Panc1 (cell line): ENCODE measurements at regions not wholly inside any gene's neighbourhood (a gene's known extent, or its start where the extent isn't known, plus 50 kb on each side); places are given as distances from the start of the nearest gene placed in this dataset.

ENCODE experiments used
- ATAC-seq: fragments of 200-7000 bp; cut with Tn5 transposase; 2 replicates; pipeline ENCODE4 v1.9.1; 2020; ENCODE audit warnings: mild to moderate bottlenecking, moderate library complexity
- BruUV-seq: library from RNA; stranded (reverse); fragments of 400-500 nt; replicated peaks from 2 replicates; lab custom pipeline; 2021; lab: Mats Ljungman, UMichigan
- CTCF ChIA-PET: fragments of 300-600 bp; sonication (Branson Sonifier 250); formaldehyde crosslinking; loops from one replicate; lab custom pipeline; 2022; ENCODE audit warnings: antibody characterized with exemption; lab: Charles Lee
- POLR2A ChIA-PET: fragments of 300-600 bp; sonication (Branson Sonifier 250); formaldehyde crosslinking; loops from one replicate; lab custom pipeline; 2022; ENCODE audit warnings: antibody characterized with exemption; lab: Charles Lee
- DNase-seq: peaks from one replicate; pipeline ENCODE4 v3.0.0-alpha.2; 2010; ENCODE audit warnings: low read depth, low spot score
- H3K27ac ChIP-seq: 2 replicates; pipeline ENCODE4 v1.5.1; 2011; ENCODE audit warnings: mild to moderate bottlenecking, low read length, inconsistent platforms
- H3K27me3 ChIP-seq: fragments of 200-500 bp; sonication (Bioruptor generic); 2 replicates; pipeline ENCODE4 v1.6.0; 2014; ENCODE audit warnings: low read length, inconsistent platforms; ENCODE audit not compliant: control insufficient read depth, insufficient read depth
- H3K36me3 ChIP-seq: fragments of 200-500 bp; sonication (Bioruptor generic); 2 replicates; pipeline ENCODE4 v1.5.1; 2014; ENCODE audit warnings: inconsistent platforms, mild to moderate bottlenecking, low read length, moderate library complexity; ENCODE audit not compliant: control insufficient read depth, insufficient read depth
- H3K4me1 ChIP-seq: 2 replicates; pipeline ENCODE4 v1.5.1; 2011; ENCODE audit warnings: inconsistent platforms, mild to moderate bottlenecking, low read length, moderate library complexity; ENCODE audit not compliant: control insufficient read depth, insufficient read depth
- H3K4me3 ChIP-seq, 2 experiments: 2 replicates each; pipeline ENCODE4 v1.5.1; 2011 to 2012; ENCODE audit warnings: low read depth in 2 of 2, low read length in 2 of 2, mild to moderate bottlenecking in 2 of 2, inconsistent platforms in 1 of 2, moderate library complexity in 1 of 2
- H3K9me3 ChIP-seq: fragments of 200-500 bp; sonication (Bioruptor generic); 2 replicates; pipeline ENCODE4 v1.5.1; 2014; ENCODE audit warnings: low read depth, mild to moderate bottlenecking, inconsistent platforms, low read length, moderate library complexity; ENCODE audit not compliant: control insufficient read depth, insufficient read depth
- POLR2AphosphoS5 ChIP-seq: IDR thresholded peaks from 2 replicates; pipeline ENCODE4 v1.6.1; 2012; ENCODE audit warnings: mild to moderate bottlenecking, low read depth, low read length, moderate library complexity
- SIN3A ChIP-seq: IDR thresholded peaks from 2 replicates; pipeline ENCODE4 v1.6.1; 2012; ENCODE audit warnings: low read depth, mild to moderate bottlenecking, low read length, moderate library complexity, borderline replicate concordance; ENCODE audit not compliant: insufficient read depth
- TCF7L2 ChIP-seq: IDR thresholded peaks from 2 replicates; pipeline ENCODE4 v1.6.1; 2011; ENCODE audit warnings: mild to moderate bottlenecking, low read depth, low read length, inconsistent platforms
- in situ Hi-C: cut with HindIII; loops from 2 replicates; pipeline ENCODE4 v1.10.0; 2016; ENCODE audit warnings: low sequenced_read_pairs, low pct_unique_long_range_greater_than_20kb
- intact Hi-C: fragments of 100-400 bp; cut with micrococcal nuclease; formaldehyde crosslinking; loops from one replicate; pipeline ENCODE4 v1.10.0; 2022; ENCODE audit not compliant: unreplicated experiment
- TF ChIP-seq, protein P1 (sequence below), 2 experiments: IDR thresholded peaks; 2 replicates each; pipeline ENCODE4 v1.6.1; 2011 to 2012; ENCODE audit warnings: low read depth in 2 of 2, control low read depth in 1 of 2, low read length in 1 of 2, mild to moderate bottlenecking in 1 of 2, moderate library complexity in 1 of 2; ENCODE audit not compliant: insufficient read depth in 1 of 2
- TF ChIP-seq, protein P2 (sequence below): fragments of 450-650 bp; IDR thresholded peaks from 2 replicates; pipeline ENCODE4 v1.5.1; 2017; ENCODE audit warnings: mild to moderate bottlenecking

DNA sequence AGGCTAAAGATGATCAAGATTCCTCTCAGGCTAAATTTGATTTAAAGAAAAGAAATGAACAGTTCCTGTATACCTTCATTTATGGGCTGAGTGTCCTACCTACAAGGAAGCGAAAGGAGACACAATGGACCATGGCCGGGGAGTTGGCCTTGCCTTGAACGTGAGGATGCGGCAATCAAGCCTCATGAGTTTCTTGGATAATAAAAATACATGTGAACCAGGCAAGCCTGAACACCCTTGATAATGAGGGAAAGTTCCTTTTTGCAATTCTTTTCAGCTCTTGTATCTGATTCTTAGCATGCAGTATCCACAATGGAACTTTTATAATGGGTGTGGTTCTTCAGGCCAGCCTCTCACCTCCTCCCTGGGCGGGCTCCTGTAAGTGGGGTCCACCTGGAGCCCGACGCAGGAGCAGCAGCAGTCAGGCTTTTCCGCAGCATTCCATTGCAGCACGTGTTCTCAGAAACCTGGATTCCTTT is 83.8 kb downstream of the RNASET2 start:
- intact Hi-C loops, result no loop called here
- CTCF ChIA-PET, result no interaction called here
- TF ChIP-seq POLR2AphosphoS5, result no peak
- TF ChIP-seq, protein P1, sequence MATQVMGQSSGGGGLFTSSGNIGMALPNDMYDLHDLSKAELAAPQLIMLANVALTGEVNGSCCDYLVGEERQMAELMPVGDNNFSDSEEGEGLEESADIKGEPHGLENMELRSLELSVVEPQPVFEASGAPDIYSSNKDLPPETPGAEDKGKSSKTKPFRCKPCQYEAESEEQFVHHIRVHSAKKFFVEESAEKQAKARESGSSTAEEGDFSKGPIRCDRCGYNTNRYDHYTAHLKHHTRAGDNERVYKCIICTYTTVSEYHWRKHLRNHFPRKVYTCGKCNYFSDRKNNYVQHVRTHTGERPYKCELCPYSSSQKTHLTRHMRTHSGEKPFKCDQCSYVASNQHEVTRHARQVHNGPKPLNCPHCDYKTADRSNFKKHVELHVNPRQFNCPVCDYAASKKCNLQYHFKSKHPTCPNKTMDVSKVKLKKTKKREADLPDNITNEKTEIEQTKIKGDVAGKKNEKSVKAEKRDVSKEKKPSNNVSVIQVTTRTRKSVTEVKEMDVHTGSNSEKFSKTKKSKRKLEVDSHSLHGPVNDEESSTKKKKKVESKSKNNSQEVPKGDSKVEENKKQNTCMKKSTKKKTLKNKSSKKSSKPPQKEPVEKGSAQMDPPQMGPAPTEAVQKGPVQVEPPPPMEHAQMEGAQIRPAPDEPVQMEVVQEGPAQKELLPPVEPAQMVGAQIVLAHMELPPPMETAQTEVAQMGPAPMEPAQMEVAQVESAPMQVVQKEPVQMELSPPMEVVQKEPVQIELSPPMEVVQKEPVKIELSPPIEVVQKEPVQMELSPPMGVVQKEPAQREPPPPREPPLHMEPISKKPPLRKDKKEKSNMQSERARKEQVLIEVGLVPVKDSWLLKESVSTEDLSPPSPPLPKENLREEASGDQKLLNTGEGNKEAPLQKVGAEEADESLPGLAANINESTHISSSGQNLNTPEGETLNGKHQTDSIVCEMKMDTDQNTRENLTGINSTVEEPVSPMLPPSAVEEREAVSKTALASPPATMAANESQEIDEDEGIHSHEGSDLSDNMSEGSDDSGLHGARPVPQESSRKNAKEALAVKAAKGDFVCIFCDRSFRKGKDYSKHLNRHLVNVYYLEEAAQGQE (IDR thresholded peaks at IDR 0.05; ENCODE audit: insufficient read depth in 1 of 2, low read depth in 2 of 2, low read length in 1 of 2), result no peak
- TF ChIP-seq SIN3A, result no peak
- TF ChIP-seq TCF7L2, result no peak

DNA sequence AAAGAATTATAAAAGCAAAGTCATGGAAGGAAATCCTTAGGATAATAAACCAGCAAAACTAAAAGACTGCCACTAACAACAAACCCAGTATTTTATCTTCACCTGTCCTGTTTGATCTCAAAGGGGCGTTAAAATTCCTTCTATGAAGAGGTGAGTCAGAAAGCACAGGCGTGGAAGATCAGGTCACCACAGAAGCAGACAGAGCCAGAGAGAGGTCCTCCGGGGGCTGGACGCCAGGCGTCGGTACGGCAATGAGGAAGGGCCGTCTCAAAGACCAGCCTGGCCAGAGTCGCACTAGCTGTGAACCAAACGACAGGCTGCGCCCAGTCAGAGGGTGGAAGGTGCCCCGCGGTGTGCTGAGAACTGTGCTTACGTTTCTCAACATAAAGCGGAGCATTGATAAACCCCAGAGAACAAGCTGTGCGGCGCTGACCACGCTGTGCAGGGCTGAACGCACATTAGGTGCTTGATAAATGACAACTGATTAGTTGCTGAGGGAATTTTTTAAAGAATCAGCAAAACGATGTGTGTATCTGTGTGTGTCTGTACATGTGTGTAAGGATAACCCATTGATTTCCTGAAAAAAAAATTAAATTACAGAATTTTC is 85.6 kb downstream of the RNASET2 start:
- intact Hi-C loops (no loop called here), in situ Hi-C loops (no loop called here)
- H3K4me1 ChIP-seq, result no peaks in the 10 kb centered on the region
- DNase-seq (no peak), ATAC-seq (no peak)
- CTCF ChIA-PET, result no interaction called here
- POLR2A ChIA-PET, result no interaction called here
- no peak overlapping the region for H3K4me3 ChIP-seq
- peaks cover 25% of the 10 kb centered on the region for H3K27me3 ChIP-seq
- no TSS peak for BruUV-seq
- no peaks in the 10 kb centered on the region for H3K9me3 ChIP-seq
- H3K36me3 ChIP-seq, result no peaks in the 10 kb centered on the region
- TF ChIP-seq SIN3A (no peak), POLR2AphosphoS5 (no peak), TCF7L2 (no peak)
- TF ChIP-seq, protein P1 (IDR thresholded peaks at IDR 0.05; ENCODE audit: insufficient read depth in 1 of 2, low read depth in 2 of 2, low read length in 1 of 2), result no peak
- TF ChIP-seq, protein P2, sequence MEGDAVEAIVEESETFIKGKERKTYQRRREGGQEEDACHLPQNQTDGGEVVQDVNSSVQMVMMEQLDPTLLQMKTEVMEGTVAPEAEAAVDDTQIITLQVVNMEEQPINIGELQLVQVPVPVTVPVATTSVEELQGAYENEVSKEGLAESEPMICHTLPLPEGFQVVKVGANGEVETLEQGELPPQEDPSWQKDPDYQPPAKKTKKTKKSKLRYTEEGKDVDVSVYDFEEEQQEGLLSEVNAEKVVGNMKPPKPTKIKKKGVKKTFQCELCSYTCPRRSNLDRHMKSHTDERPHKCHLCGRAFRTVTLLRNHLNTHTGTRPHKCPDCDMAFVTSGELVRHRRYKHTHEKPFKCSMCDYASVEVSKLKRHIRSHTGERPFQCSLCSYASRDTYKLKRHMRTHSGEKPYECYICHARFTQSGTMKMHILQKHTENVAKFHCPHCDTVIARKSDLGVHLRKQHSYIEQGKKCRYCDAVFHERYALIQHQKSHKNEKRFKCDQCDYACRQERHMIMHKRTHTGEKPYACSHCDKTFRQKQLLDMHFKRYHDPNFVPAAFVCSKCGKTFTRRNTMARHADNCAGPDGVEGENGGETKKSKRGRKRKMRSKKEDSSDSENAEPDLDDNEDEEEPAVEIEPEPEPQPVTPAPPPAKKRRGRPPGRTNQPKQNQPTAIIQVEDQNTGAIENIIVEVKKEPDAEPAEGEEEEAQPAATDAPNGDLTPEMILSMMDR, result no peak
- no peak overlapping the region for H3K27ac ChIP-seq

More for the DNA sequence above, 83.8 kb downstream of the RNASET2 start:
- Histone ChIP-seq H3K36me3 (no peaks in the 10 kb centered on the region), H3K9me3 (no peaks in the 10 kb centered on the region), H3K4me3 (no peak overlapping the region), H3K27me3 (peaks cover 30% of the 10 kb centered on the region), H3K4me1 (no peaks in the 10 kb centered on the region), H3K27ac (no peak overlapping the region)
- BruUV-seq, result no TSS peak
- ATAC-seq, result no peak
- in situ Hi-C loops, result no loop called here
- POLR2A ChIA-PET, result no interaction called here
- DNase-seq, result no peak
